GM06990 (cell line): ENCODE measurements at regions not wholly inside any gene's neighbourhood (a gene's known extent, or its start where the extent isn't known, plus 50 kb on each side); places are given as distances from the start of the nearest gene placed in this dataset.

Source experiments
- DNase-seq: peaks from one replicate; pipeline ENCODE4 v3.0.0-alpha.2; 2011; ENCODE audit not compliant: insufficient read length; ENCODE audit errors: extremely low read depth
- H3K27me3 ChIP-seq: replicated peaks from 2 replicates; pipeline ENCODE4 v1.6.0; 2011; ENCODE audit warnings: low read length; ENCODE audit not compliant: control insufficient read depth, insufficient read depth
- H3K36me3 ChIP-seq: 2 replicates; pipeline ENCODE4 v1.5.1; 2011; ENCODE audit warnings: low read length; ENCODE audit not compliant: control insufficient read depth, insufficient read depth
- H3K4me3 ChIP-seq: replicated peaks from 2 replicates; pipeline ENCODE4 v1.5.1; 2011; ENCODE audit warnings: low read depth, mild to moderate bottlenecking, control low read depth, low read length
- CTCF ChIP-seq: IDR thresholded peaks from 2 replicates; pipeline ENCODE4 v1.5.1; 2011; ENCODE audit warnings: low read length, control low read depth, mild to moderate bottlenecking, inconsistent platforms; ENCODE audit not compliant: insufficient read depth, poor library complexity, severe bottlenecking

GRCh38 chr18:33844232-33844631 is 266.2 kb downstream of the ASXL3 start:
- TF ChIP-seq CTCF = no peak
- no peak for DNase-seq
- Histone ChIP-seq H3K36me3 (no peaks in the 10 kb centered on the region), H3K4me3 (no peak overlapping the region), H3K27me3 (no peaks in the 10 kb centered on the region)

GRCh38 chr18:33841221-33841967 is 263.4 kb downstream of the ASXL3 start:
- H3K36me3 ChIP-seq = no peaks in the 10 kb centered on the region
- no peak for TF ChIP-seq CTCF
- no peaks in the 10 kb centered on the region for H3K27me3 ChIP-seq
- no peak for DNase-seq
- no peak overlapping the region for H3K4me3 ChIP-seq

GRCh38 chr18:33840212-33840593 is 262.2 kb downstream of the ASXL3 start:
- Histone ChIP-seq H3K36me3 (no peaks in the 10 kb centered on the region), H3K4me3 (no peak overlapping the region), H3K27me3 (no peaks in the 10 kb centered on the region)
- DNase-seq = no peak
- no peak for TF ChIP-seq CTCF

- TF ChIP-seq CTCF = peak; percentile 87
- Histone ChIP-seq H3K27me3 (no peaks in the 10 kb centered on the region), H3K36me3 (no peaks in the 10 kb centered on the region), H3K4me3 (no peak overlapping the region)
- DNase-seq = peak; percentile 22
Measured at GRCh38 chr18:33839452-33840211, 261.6 kb downstream of the ASXL3 start.

- Histone ChIP-seq H3K36me3 (no peaks in the 10 kb centered on the region), H3K4me3 (no peak overlapping the region), H3K27me3 (no peaks in the 10 kb centered on the region)
- no peak for TF ChIP-seq CTCF
- DNase-seq = no peak
Measured at GRCh38 chr18:33838054-33838453, 260.0 kb downstream of the ASXL3 start.
